GM19351 (cell line): ENCODE measurements at regions not wholly inside any gene's neighbourhood (a gene's known extent, or its start where the extent isn't known, plus 50 kb on each side); places are given as distances from the start of the nearest gene placed in this dataset.
A peak's percentile ranks its signal among the peaks of the same experiment; 100 is the strongest.

Experiments used
- ATAC-seq: cut with Tn5 transposase; IDR thresholded peaks from one replicate; pipeline ENCODE4 v1.9.1; 2021; ENCODE audit warnings: mild to moderate bottlenecking, moderate library complexity; ENCODE audit not compliant: unreplicated experiment

GRCh38 chr2:191512874-191513273 is 165.1 kb upstream of the NABP1 start:
- no peak for ATAC-seq

- no peak for ATAC-seq
Observed at GRCh38 chr2:191514613-191515012, 163.3 kb upstream of the NABP1 start.

- ATAC-seq: no peak
Observed at GRCh38 chr2:191515551-191515950, 162.4 kb upstream of the NABP1 start.

GRCh38 chr2:191516260-191516659 is 161.7 kb upstream of the NABP1 start:
- ATAC-seq: no peak

GRCh38 chr2:191521608-191522208 is 156.2 kb upstream of the NABP1 start:
- no peak for ATAC-seq

GRCh38 chr2:191522478-191523120 is 155.3 kb upstream of the NABP1 start:
- ATAC-seq: no peak

- ATAC-seq: no peak
Observed at GRCh38 chr2:191526091-191526490, 151.8 kb upstream of the NABP1 start.

- ATAC-seq: no peak
Observed at GRCh38 chr2:191526536-191526935, 151.4 kb upstream of the NABP1 start.

GRCh38 chr2:191526953-191527556 is 150.9 kb upstream of the NABP1 start:
- no peak for ATAC-seq

GRCh38 chr2:191530618-191531017 is 147.3 kb upstream of the NABP1 start:
- ATAC-seq: no peak

- no peak for ATAC-seq
Observed at GRCh38 chr2:191533693-191534180, 144.2 kb upstream of the NABP1 start.

- no peak for ATAC-seq
Observed at GRCh38 chr2:191537921-191538320, 140.0 kb upstream of the NABP1 start.

GRCh38 chr2:191538334-191538903 is 139.5 kb upstream of the NABP1 start:
- ATAC-seq: no peak

- no peak for ATAC-seq
Observed at GRCh38 chr2:191539068-191539467, 138.9 kb upstream of the NABP1 start.

- ATAC-seq: no peak
Observed at GRCh38 chr2:191540681-191541080, 137.3 kb upstream of the NABP1 start.

- ATAC-seq: no peak
Observed at GRCh38 chr2:191543708-191544107, 134.2 kb upstream of the NABP1 start.

GRCh38 chr2:191544461-191545062 is 133.4 kb upstream of the NABP1 start:
- no peak for ATAC-seq

- ATAC-seq: no peak
Observed at GRCh38 chr2:191545361-191545760, 132.6 kb upstream of the NABP1 start.

- ATAC-seq: no peak
Observed at GRCh38 chr2:191552066-191552465, 125.9 kb upstream of the NABP1 start.

GRCh38 chr2:191554240-191554639 is 123.7 kb upstream of the NABP1 start:
- no peak for ATAC-seq

GRCh38 chr2:191555092-191555742 is 122.7 kb upstream of the NABP1 start:
- peak; percentile 95 for ATAC-seq
